ENCODE measurements at regions not wholly inside any gene's neighbourhood (a gene's known extent, or its start where the extent isn't known, plus 50 kb on each side); places are given as distances from the start of the nearest gene placed in this dataset.

DNA sequence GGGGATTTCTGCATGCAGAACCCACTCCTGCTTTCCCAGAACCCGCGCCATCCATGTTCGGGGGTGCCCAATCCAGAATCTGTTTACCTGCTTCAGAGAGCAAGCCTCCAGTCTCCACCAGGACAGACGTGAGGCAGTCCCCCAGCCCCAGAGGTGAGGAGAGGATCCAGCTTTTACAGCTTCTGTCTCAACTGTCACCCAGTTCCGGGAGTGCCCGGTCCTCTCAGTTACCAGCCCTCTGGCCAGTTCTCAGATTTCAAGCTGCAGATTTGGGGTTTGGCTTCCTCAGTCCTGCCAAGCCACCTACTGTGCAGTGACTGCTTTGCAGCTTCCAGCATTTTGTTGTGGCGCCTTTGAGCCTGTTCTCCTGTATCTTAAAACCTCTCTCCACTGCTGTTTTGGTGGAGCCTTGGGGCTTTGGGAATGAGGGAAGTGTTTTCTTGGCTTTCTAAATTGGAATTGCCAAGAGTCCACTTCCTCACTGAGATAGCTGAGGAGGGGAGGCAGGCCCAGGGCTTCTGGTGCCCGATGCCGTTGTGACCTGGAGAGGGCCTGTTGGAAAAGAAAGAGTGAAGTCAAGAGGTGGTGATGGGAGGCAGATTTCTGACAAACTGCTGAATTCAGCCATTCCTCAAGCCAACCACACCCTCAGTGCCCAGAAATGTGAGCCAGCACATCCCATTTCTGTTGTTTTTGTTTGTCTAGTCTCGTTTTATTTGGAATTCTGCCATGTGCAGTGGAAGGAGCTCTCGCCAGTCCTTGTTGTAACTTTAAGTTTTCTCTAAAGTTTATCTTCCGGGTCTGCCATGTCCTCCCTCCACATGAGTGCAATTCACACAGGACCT, 513.4 kb downstream of the TBC1D22A start:
- Mint-ChIP-seq H3K27ac (peak overlapping the region; percentile 19 to 94), H3K4me1 (no peaks in the 10 kb centered on the region), H3K27me3 (peaks cover 30% of the 10 kb centered on the region), H3K4me3 (no peak overlapping the region), H3K9me3 (no peaks in the 10 kb centered on the region)
- ATAC-seq (no peak), DNase-seq (no peak)

- no peak overlapping the region for H3K4me3 Mint-ChIP-seq
- no peaks in the 10 kb centered on the region for H3K9me3 Mint-ChIP-seq
- peaks cover 30% of the 10 kb centered on the region for H3K27me3 Mint-ChIP-seq
- DNase-seq (no peak), ATAC-seq (no peak)
- H3K27ac Mint-ChIP-seq: peak overlapping the region in 1 of 2 donors; percentile 59
- no peaks in the 10 kb centered on the region for H3K4me1 Mint-ChIP-seq
Observed at GRCh38 chr22:47274196-47274595, 511.7 kb downstream of the TBC1D22A start.

GRCh38 chr22:47270463-47271135, 508.1 kb downstream of the TBC1D22A start:
- H3K4me3 Mint-ChIP-seq: no peak overlapping the region
- no peaks in the 10 kb centered on the region for H3K4me1 Mint-ChIP-seq
- ATAC-seq: no peak
- no peak for DNase-seq
- peaks cover 6% of the 10 kb centered on the region for H3K27me3 Mint-ChIP-seq
- H3K27ac Mint-ChIP-seq: no peak overlapping the region
- no peaks in the 10 kb centered on the region for H3K9me3 Mint-ChIP-seq

- Mint-ChIP-seq H3K27ac (no peak overlapping the region), H3K4me3 (no peak overlapping the region), H3K27me3 (peaks cover 5% of the 10 kb centered on the region), H3K9me3 (no peaks in the 10 kb centered on the region), H3K4me1 (no peaks in the 10 kb centered on the region)
- DNase-seq (no peak), ATAC-seq (no peak)
Observed at GRCh38 chr22:47269516-47270088, 507.2 kb downstream of the TBC1D22A start.

DNA sequence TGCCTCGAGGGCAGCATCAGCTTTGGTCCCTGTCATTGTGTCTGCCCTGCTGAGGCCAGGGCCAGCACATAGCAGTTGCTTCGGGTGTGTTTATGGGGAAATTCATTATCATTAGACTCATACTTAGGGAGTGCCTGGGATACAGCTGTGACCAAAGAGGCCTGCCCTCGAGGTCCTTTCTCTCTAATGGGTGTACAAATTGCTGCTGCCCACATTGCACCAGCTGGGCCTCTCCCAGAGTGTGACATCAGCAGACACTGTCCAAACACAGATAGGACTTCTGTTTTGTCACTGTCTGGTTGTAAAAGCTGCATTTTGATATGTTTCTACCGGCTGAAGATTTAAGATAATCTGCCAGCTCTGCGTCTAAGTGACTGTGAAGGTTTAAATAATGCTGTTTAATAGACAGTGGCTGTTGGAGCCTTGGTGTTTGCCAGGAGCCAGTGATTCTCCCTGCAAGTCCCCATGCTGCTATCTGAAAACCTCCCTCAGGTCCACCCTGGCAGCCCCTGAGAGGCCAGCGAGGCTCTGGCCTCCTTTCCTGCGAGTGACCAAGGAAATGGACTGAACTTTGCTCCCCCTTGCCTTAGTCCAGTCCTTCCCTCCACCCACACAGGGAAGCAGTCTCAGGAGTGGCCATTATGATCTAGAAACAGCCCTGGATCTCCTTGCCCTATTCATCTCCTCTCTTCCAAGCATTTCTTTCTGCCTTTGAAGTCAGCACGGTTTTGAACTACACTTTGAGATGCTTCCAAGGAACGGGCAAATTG, 505.2 kb downstream of the TBC1D22A start:
- no peaks in the 10 kb centered on the region for H3K27me3 Mint-ChIP-seq
- ATAC-seq: no peak
- DNase-seq: no peak
- H3K9me3 Mint-ChIP-seq: no peaks in the 10 kb centered on the region
- no peak overlapping the region for H3K4me3 Mint-ChIP-seq
- H3K27ac Mint-ChIP-seq: no peak overlapping the region
- H3K4me1 Mint-ChIP-seq: no peaks in the 10 kb centered on the region

DNA sequence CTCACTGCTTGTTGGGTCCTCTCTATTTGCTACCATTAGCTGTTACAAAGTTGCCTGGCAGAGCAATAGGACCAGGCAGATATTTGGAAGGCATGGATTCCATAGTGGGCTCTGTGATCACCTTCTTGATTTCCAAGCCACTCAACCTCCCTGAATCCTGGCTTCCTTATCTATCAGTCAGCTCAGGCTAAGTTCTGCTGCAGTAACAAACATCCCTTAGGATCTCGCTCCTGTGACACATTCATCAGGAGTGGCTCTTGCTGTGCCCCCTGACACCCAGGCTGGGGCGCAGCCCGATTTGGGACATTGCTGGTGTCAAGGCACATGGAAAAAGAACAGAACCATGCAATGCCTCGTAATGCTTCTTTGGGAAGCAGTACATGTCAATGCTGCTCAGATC, 503.9 kb downstream of the TBC1D22A start:
- ATAC-seq (no peak), DNase-seq (no peak)
- Mint-ChIP-seq H3K27me3 (no peaks in the 10 kb centered on the region), H3K9me3 (no peaks in the 10 kb centered on the region), H3K27ac (no peak overlapping the region), H3K4me3 (no peak overlapping the region), H3K4me1 (no peaks in the 10 kb centered on the region)

DNA sequence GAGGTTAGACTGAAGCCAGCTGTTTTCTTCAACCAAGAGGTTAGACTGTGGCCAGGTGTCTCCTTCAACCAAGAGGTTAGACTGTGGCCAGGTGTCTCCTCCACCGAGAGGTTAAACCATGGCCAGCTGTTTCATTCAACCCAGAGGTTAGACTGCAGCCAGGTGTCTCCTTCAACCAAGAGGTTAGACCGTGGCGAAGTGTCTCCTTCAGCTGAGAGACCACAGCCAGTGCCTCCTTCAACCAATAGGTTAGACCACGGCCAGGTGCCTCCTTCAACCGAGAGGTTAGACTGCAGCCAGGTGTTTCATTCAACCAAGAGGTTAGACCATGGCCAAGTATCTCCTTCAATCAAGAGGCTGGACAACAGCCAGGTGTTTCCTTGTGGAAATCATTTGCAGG, 498.1 kb downstream of the TBC1D22A start:
- DNase-seq (no peak), ATAC-seq (no peak)
- Mint-ChIP-seq H3K4me1 (no peaks in the 10 kb centered on the region), H3K27ac (no peak overlapping the region), H3K9me3 (no peaks in the 10 kb centered on the region), H3K4me3 (no peak overlapping the region), H3K27me3 (peaks cover 25% of the 10 kb centered on the region)

DNA sequence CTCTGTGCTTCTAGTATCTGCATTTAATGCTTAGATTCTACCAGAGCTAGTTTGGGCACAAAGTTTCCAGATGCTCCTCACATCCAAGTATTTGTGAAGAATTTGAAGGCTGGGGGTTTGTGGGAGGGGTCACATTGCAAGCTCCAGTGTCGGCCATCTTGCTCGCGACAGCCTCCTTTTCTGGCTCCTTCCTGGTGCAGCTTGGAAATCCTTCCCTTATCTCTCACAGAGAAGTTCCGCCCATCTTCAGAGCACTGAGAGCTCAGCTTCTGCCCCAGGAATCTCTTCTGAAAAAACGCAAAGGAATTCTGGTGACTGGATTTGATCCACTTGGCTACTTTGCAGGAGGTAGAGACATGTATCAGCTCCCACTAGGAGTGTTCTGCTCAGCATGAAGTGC, 497.5 kb downstream of the TBC1D22A start:
- no peaks in the 10 kb centered on the region for H3K9me3 Mint-ChIP-seq
- H3K4me1 Mint-ChIP-seq: no peaks in the 10 kb centered on the region
- ATAC-seq: no peak
- peak overlapping the region in 1 of 2 donors; percentile 39 for H3K27ac Mint-ChIP-seq
- peaks cover 25% of the 10 kb centered on the region for H3K27me3 Mint-ChIP-seq
- DNase-seq: no peak
- no peak overlapping the region for H3K4me3 Mint-ChIP-seq

DNA sequence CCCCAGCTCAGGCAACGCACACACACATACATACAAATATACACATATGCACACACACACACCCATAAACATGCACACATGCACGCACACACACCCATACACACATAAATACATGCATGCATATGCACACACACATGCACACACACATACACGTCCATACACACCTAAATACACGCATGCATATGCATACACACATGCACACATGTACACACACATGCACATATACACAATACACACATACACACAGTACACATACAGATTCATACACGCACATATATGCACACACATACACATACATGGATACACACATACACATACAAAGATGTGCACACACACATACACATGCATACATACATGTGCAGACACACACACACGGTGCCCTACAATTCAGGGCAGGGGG, 496.6 kb downstream of the TBC1D22A start:
- Mint-ChIP-seq H3K4me1 (no peaks in the 10 kb centered on the region), H3K27ac (no peak overlapping the region), H3K9me3 (no peaks in the 10 kb centered on the region), H3K27me3 (peaks cover 25% of the 10 kb centered on the region), H3K4me3 (no peak overlapping the region)
- ATAC-seq (no peak), DNase-seq (no peak)

GRCh38 chr22:47257976-47258375, 495.5 kb downstream of the TBC1D22A start:
- no peak overlapping the region for H3K27ac Mint-ChIP-seq
- ATAC-seq (no peak), DNase-seq (no peak)
- H3K4me3 Mint-ChIP-seq: no peak overlapping the region
- H3K9me3 Mint-ChIP-seq: no peaks in the 10 kb centered on the region
- H3K4me1 Mint-ChIP-seq: no peaks in the 10 kb centered on the region
- peaks cover 25% of the 10 kb centered on the region for H3K27me3 Mint-ChIP-seq

- no peaks in the 10 kb centered on the region for H3K9me3 Mint-ChIP-seq
- ATAC-seq (no peak), DNase-seq (no peak)
- no peak overlapping the region for H3K4me3 Mint-ChIP-seq
- no peak overlapping the region for H3K27ac Mint-ChIP-seq
- H3K27me3 Mint-ChIP-seq: peaks cover 25% of the 10 kb centered on the region
- no peaks in the 10 kb centered on the region for H3K4me1 Mint-ChIP-seq
Observed at GRCh38 chr22:47257566-47257965, 495.1 kb downstream of the TBC1D22A start.

DNA sequence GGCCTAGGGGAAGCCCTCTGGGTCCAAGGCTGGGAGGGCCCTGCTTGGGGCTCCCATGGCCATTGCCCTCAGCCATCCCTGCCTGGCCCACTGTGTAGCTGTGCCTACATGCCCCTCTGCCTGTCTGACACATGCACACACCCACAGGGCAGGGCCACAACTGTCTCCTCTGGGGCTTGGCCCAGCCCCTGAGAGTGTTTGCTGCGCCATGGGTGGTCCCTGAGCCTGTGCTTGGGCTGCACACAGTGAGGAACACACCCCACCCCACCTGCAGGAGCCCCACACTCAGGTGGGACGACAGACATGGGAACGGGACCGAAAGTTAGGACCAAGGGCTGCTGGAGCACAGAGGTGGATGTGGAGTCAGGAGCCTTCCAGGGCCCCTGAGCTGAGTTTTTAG, 489.5 kb downstream of the TBC1D22A start:
- DNase-seq (no peak), ATAC-seq (no peak)
- peaks cover 33% of the 10 kb centered on the region for H3K27me3 Mint-ChIP-seq
- no peak overlapping the region for H3K4me3 Mint-ChIP-seq
- H3K4me1 Mint-ChIP-seq: no peaks in the 10 kb centered on the region
- no peak overlapping the region for H3K27ac Mint-ChIP-seq
- peaks cover 0 to 7% of the 10 kb centered on the region in 2 donors for H3K9me3 Mint-ChIP-seq

- no peak for DNase-seq
- Mint-ChIP-seq H3K4me1 (no peaks in the 10 kb centered on the region), H3K27ac (no peak overlapping the region), H3K9me3 (peaks cover 0 to 7% of the 10 kb centered on the region in 2 donors), H3K27me3 (peaks cover 40% of the 10 kb centered on the region), H3K4me3 (no peak overlapping the region)
- no peak for ATAC-seq
Observed at GRCh38 chr22:47250995-47251765, 488.7 kb downstream of the TBC1D22A start.

DNA sequence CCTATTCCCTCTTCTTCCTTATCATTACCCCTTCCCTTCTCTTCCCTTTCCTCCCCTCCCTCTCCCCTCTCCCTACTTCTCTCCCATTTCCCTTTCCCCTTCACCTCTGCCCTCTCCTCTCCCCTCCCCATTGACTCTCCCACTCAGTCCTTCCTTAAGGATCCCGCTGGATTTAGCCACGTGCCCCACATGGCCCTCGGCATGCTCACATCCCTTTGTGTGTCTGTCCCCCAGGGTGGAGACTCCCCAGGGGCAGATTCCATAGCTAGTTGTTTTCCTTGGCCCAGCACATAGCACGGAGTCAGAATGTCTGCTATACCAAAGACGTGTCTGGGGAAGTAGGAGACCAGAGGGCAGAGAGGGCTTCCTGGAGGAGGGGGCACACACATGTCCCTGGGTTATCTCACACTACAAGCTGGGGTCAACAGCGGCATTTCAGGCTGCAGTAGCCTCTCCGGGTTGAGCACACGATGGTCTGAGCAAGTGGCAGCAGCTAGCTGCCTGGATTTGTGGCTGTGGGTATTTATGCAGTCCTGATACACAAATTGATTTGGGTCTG, 487.0 kb downstream of the TBC1D22A start:
- peaks cover 0 to 7% of the 10 kb centered on the region in 2 donors for H3K9me3 Mint-ChIP-seq
- DNase-seq (no peak), ATAC-seq (no peak)
- H3K4me1 Mint-ChIP-seq: no peaks in the 10 kb centered on the region
- no peak overlapping the region for H3K4me3 Mint-ChIP-seq
- H3K27me3 Mint-ChIP-seq: peaks cover 42% of the 10 kb centered on the region
- H3K27ac Mint-ChIP-seq: peak overlapping the region in 1 of 2 donors; percentile 65

DNA sequence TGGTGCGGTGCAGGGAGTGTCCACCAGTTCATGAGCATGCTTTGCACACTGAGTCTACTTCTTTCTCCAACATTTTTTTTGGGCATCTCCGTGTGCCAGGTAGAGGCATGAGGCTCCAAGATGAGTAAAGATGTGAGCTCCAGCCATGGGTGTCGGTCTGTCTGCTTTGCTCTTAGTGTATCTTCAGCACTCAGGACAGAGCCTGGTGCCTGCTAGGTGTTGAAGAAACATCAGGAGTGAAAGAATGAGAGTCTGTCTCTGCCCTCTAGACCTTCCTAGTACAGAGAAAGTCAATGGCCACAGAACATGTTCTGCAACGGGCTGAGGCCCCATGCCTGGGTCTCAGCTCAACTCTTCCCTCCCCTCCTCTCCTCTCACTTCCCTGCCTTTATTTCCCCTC, 486.5 kb downstream of the TBC1D22A start:
- no peak for DNase-seq
- H3K4me1 Mint-ChIP-seq: no peaks in the 10 kb centered on the region
- peaks cover 0 to 7% of the 10 kb centered on the region in 2 donors for H3K9me3 Mint-ChIP-seq
- H3K27me3 Mint-ChIP-seq: peaks cover 47% of the 10 kb centered on the region
- H3K27ac Mint-ChIP-seq: no peak overlapping the region
- no peak overlapping the region for H3K4me3 Mint-ChIP-seq
- ATAC-seq: no peak

Data from stimulated activated naive CD8-positive, alpha-beta T cell treated with anti-CD3 and anti-CD28 coated beads, Interleukin-15, amount 100 ng/mL, for 72 hours (primary cell).